Islet of Langerhans (tissue), 1 donor: ENCODE measurements at regions not wholly inside any gene's neighbourhood (a gene's known extent, or its start where the extent isn't known, plus 50 kb on each side); places are given as distances from the start of the nearest gene placed in this dataset.
A peak's percentile ranks its signal among the peaks of the same experiment; 100 is the strongest.
"Not testable (repeated sequence)": the region's sequence is repeated elsewhere in the genome, so short reads cannot be mapped to it uniquely, and the experiment has no call there.

Experiments used
- FAIRE-seq: peaks from one replicate; lab custom pipeline; 2011; peaks lifted over from hg19 to GRCh38; lab: Jason Lieb, UNC

- no peak for FAIRE-seq
Measured at GRCh38 chr2:234555616-234556249, 58.9 kb upstream of the ARL4C start.

- FAIRE-seq, result no peak
Measured at GRCh38 chr2:234555161-234555560, 58.3 kb upstream of the ARL4C start.

- not testable (repeated sequence) for FAIRE-seq
Measured at GRCh38 chr2:234553223-234553622, 56.3 kb upstream of the ARL4C start.

GRCh38 chr2:234550511-234551107, 53.7 kb upstream of the ARL4C start:
- FAIRE-seq, result peak; percentile 36

- FAIRE-seq, result no peak
Measured at GRCh38 chr2:234550056-234550455, 53.2 kb upstream of the ARL4C start.

GRCh38 chr2:234548695-234549420, 52.0 kb upstream of the ARL4C start:
- FAIRE-seq, result no peak

GRCh38 chr2:234546770-234547169, 49.9 kb upstream of the ARL4C start:
- FAIRE-seq, result no peak
